MM.1S (cell line): ENCODE measurements at regions not wholly inside any gene's neighbourhood (a gene's known extent, or its start where the extent isn't known, plus 50 kb on each side); places are given as distances from the start of the nearest gene placed in this dataset.

Experiments used
- DNase-seq: peaks from one replicate; pipeline ENCODE4 v3.0.0-alpha.2; 2015
- H2AFZ ChIP-seq: fragments of 300-600 bp; sonication (generic); 2 replicates; pipeline ENCODE4 v1.6.0; 2016; ENCODE audit warnings: antibody characterized with exemption, low read length
- H3F3A ChIP-seq: fragments of 300-600 bp; sonication (generic); 2 replicates; pipeline ENCODE4 v1.6.1; 2016; ENCODE audit warnings: mild to moderate bottlenecking, antibody characterized with exemption, low read length, moderate library complexity, mixed read lengths; ENCODE audit not compliant: insufficient read depth
- H3K27ac ChIP-seq: fragments of 300-600 bp; sonication (generic); 2 replicates; pipeline ENCODE4 v1.5.1; 2016; ENCODE audit warnings: mild to moderate bottlenecking, low read length
- H3K27me3 ChIP-seq: fragments of 300-600 bp; sonication (generic); replicated peaks from 2 replicates; pipeline ENCODE4 v1.6.0; 2016; ENCODE audit warnings: low read length; ENCODE audit not compliant: insufficient read depth
- H3K36me3 ChIP-seq: fragments of 300-600 bp; sonication (generic); replicated peaks from 2 replicates; pipeline ENCODE4 v1.6.1; 2016; ENCODE audit warnings: mild to moderate bottlenecking, low read length, mixed read lengths; ENCODE audit not compliant: insufficient read depth
- H3K4me1 ChIP-seq: fragments of 300-600 bp; sonication (generic); 2 replicates; pipeline ENCODE4 v1.6.1; 2016; ENCODE audit warnings: low read length, mixed read lengths
- H3K4me2 ChIP-seq: fragments of 300-600 bp; sonication (generic); 2 replicates; pipeline ENCODE4 v1.6.0; 2016; ENCODE audit warnings: low read depth, low read length
- H3K4me3 ChIP-seq: fragments of 300-600 bp; sonication (generic); 2 replicates; pipeline ENCODE4 v1.5.1; 2016; ENCODE audit warnings: low read length, mixed read lengths
- H3K79me2 ChIP-seq: fragments of 300-600 bp; sonication (generic); 2 replicates; pipeline ENCODE4 v1.6.1; 2016; ENCODE audit warnings: mixed run types, low read length, mixed read lengths
- H3K9ac ChIP-seq: fragments of 300-600 bp; sonication (generic); 2 replicates; pipeline ENCODE4 v1.6.1; 2016; ENCODE audit warnings: low read length, mixed read lengths
- H3K9me2 ChIP-seq: fragments of 300-600 bp; sonication (generic); replicated peaks from 2 replicates; pipeline ENCODE4 v1.6.1; 2016; ENCODE audit warnings: mild to moderate bottlenecking, low read length, mixed read lengths; ENCODE audit not compliant: insufficient read depth
- H3K9me3 ChIP-seq: fragments of 300-600 bp; sonication (generic); replicated peaks from 2 replicates; pipeline ENCODE4 v1.6.1; 2016; ENCODE audit warnings: mild to moderate bottlenecking, low read length, mixed read lengths; ENCODE audit not compliant: insufficient read depth
- H4K20me1 ChIP-seq: fragments of 300-600 bp; sonication (generic); 2 replicates; pipeline ENCODE4 v1.6.1; 2016; ENCODE audit warnings: mild to moderate bottlenecking, low read length, moderate library complexity, mixed read lengths; ENCODE audit not compliant: insufficient read depth
- EZH2 ChIP-seq: fragments of 300-600 bp; sonication (generic); optimal IDR thresholded peaks from 2 replicates; pipeline ENCODE3; 2017; ENCODE audit warnings: low read depth, mild to moderate bottlenecking, antibody characterized with exemption, low read length, mixed read lengths
- EZH2phosphoT487 ChIP-seq: fragments of 300-600 bp; sonication (generic); IDR thresholded peaks from 2 replicates; pipeline ENCODE4 v1.6.1; 2018; ENCODE audit warnings: antibody characterized with exemption, low read length
- TF ChIP-seq, protein P1 (sequence below): fragments of 300-600 bp; sonication (generic); IDR thresholded peaks from 2 replicates; pipeline ENCODE4 v1.5.1; 2016; ENCODE audit warnings: antibody characterized with exemption, low read length, mixed read lengths

DNA sequence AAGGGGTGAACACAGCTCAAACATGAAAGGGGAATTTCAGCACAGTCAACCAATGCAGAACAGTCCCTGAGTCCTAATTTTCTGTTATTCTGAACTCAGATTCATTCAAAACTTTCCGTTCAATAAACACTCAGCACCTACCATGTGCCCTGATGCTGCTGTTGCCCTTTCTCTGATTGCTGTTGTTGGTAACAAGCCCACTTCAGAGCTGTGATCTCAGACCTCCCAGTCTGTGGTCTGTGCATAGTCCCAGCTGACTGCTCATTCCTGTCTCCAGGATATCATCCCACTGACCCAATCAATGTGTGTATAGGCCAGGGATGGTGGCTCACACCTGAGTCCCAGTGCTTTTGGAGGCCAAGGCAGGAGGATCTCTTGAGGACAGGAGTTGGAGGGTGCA is 82.7 kb upstream of the SLC35G4 start:
- Histone ChIP-seq H2AFZ (no peak overlapping the region), H3F3A (no peaks in the 10 kb centered on the region), H3K27ac (no peak overlapping the region), H3K9ac (no peak overlapping the region), H3K4me1 (no peaks in the 10 kb centered on the region), H4K20me1 (no peaks in the 10 kb centered on the region), H3K4me3 (no peak overlapping the region), H3K9me2 (no peaks in the 10 kb centered on the region), H3K27me3 (no peaks in the 10 kb centered on the region), H3K36me3 (no peaks in the 10 kb centered on the region), H3K4me2 (no peak overlapping the region), H3K79me2 (no peaks in the 10 kb centered on the region), H3K9me3 (no peaks in the 10 kb centered on the region)
- no peak for DNase-seq
- TF ChIP-seq EZH2 (no peak), EZH2phosphoT487 (no peak)
- TF ChIP-seq, protein P1, sequence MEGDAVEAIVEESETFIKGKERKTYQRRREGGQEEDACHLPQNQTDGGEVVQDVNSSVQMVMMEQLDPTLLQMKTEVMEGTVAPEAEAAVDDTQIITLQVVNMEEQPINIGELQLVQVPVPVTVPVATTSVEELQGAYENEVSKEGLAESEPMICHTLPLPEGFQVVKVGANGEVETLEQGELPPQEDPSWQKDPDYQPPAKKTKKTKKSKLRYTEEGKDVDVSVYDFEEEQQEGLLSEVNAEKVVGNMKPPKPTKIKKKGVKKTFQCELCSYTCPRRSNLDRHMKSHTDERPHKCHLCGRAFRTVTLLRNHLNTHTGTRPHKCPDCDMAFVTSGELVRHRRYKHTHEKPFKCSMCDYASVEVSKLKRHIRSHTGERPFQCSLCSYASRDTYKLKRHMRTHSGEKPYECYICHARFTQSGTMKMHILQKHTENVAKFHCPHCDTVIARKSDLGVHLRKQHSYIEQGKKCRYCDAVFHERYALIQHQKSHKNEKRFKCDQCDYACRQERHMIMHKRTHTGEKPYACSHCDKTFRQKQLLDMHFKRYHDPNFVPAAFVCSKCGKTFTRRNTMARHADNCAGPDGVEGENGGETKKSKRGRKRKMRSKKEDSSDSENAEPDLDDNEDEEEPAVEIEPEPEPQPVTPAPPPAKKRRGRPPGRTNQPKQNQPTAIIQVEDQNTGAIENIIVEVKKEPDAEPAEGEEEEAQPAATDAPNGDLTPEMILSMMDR, result no peak

DNA sequence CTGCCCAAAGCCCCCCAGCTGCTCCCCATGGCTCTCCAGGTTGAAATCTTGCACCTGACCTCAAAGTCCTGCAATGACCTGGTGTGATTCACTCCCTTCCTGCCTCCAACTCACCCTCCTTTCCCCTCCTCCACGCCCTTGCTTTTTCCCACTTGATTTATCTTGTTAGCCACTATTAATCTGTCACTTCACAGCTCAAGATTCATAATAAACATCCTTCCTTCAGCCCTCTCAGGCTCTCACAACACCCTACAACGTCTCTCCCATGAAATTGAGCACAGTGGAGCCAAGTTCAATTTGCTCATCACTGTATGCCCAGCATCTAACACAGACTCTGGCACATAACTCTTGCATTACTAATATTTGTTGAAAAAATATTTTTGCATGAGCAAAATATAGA is 85.6 kb upstream of the SLC35G4 start:
- no peaks in the 10 kb centered on the region for H3K36me3 ChIP-seq
- no peaks in the 10 kb centered on the region for H4K20me1 ChIP-seq
- no peak overlapping the region for H3K27ac ChIP-seq
- TF ChIP-seq, protein P1, result no peak
- TF ChIP-seq EZH2phosphoT487 (no peak), EZH2 (no peak)
- H3K79me2 ChIP-seq, result no peaks in the 10 kb centered on the region
- no peak for DNase-seq
- no peak overlapping the region for H3K4me2 ChIP-seq
- no peaks in the 10 kb centered on the region for H3K9me3 ChIP-seq
- H3K27me3 ChIP-seq, result no peaks in the 10 kb centered on the region
- no peak overlapping the region for H3K9ac ChIP-seq
- no peaks in the 10 kb centered on the region for H3K4me1 ChIP-seq
- H3K4me3 ChIP-seq, result no peak overlapping the region
- no peaks in the 10 kb centered on the region for H3F3A ChIP-seq
- H2AFZ ChIP-seq, result no peak overlapping the region
- no peaks in the 10 kb centered on the region for H3K9me2 ChIP-seq

DNA sequence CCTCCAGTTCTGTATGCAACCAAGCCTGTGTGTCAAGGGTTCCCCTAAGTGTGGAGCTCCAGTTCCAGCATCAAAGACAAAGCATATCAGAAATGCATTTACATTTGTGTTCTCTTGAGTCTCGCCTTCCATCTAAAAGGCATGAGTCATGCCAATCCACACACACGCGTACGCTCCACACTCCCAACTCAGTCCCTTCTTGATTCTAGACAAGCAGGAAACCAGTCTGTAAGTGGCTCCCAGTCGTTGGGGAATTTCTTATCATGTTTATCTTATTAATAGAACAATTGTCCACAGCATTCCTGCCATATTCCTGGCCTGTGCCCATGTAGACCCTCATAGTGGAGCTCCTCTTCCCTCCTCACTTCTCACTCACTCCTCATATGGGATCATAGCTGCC is 86.4 kb upstream of the SLC35G4 start:
- Histone ChIP-seq H3K36me3 (no peaks in the 10 kb centered on the region), H3K9me3 (no peaks in the 10 kb centered on the region), H3K9ac (no peak overlapping the region), H3K4me1 (no peaks in the 10 kb centered on the region), H3K79me2 (no peaks in the 10 kb centered on the region), H3K4me3 (no peak overlapping the region), H4K20me1 (no peaks in the 10 kb centered on the region), H3F3A (no peaks in the 10 kb centered on the region), H2AFZ (no peak overlapping the region), H3K4me2 (no peak overlapping the region), H3K27me3 (no peaks in the 10 kb centered on the region), H3K9me2 (no peaks in the 10 kb centered on the region), H3K27ac (no peak overlapping the region)
- no peak for TF ChIP-seq EZH2phosphoT487
- no peak for TF ChIP-seq EZH2
- DNase-seq, result no peak

DNA sequence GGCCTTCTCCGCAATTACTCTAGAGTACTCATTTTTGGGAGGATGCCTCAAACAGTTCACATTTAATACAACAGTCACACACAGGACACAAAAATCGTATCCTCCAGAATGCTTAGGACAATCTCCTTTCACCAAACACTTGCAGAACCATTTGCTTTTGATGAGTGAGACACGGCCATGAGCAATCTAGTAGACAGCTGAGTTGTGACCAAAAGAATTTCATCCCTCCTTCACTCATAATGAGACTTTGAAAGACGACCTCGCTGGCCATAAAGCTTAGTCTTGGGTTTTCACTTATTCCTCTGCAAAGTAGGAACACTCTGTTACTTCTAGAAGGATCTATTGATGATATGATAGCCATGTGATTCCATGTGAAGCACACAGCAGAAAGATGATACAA is 87.5 kb upstream of the SLC35G4 start:
- Histone ChIP-seq H2AFZ (no peak overlapping the region), H3K9ac (no peak overlapping the region), H3K27ac (no peak overlapping the region), H3K36me3 (no peaks in the 10 kb centered on the region), H3K79me2 (no peaks in the 10 kb centered on the region), H3K4me1 (no peaks in the 10 kb centered on the region), H3K4me3 (no peak overlapping the region), H3K9me2 (no peaks in the 10 kb centered on the region), H3K27me3 (no peaks in the 10 kb centered on the region), H3K4me2 (no peak overlapping the region), H4K20me1 (no peaks in the 10 kb centered on the region), H3K9me3 (no peaks in the 10 kb centered on the region), H3F3A (no peaks in the 10 kb centered on the region)
- no peak for DNase-seq
- TF ChIP-seq EZH2phosphoT487 (no peak), EZH2 (no peak)
- TF ChIP-seq, protein P1, result no peak
